Adrenal gland (tissue), 9 donors: ENCODE measurements at regions not wholly inside any gene's neighbourhood (a gene's known extent, or its start where the extent isn't known, plus 50 kb on each side); places are given as distances from the start of the nearest gene placed in this dataset.

Experiments used
- DNase-seq, 7 donors: peaks; one replicate each; pipeline ENCODE4 v3.0.0-alpha.2; 2019 to 2020
- H3K27ac ChIP-seq, 5 donors: fragments of 200-600 bp; sonication (generic) in 4 of 5; 1 replicate in 3 of 5; 2 replicates in 2 of 5; pipeline versions ENCODE4 v1.5.1 to v1.8.0; 2016 to 2020; ENCODE audit warnings: mild to moderate bottlenecking in 1 of 5
- H3K27me3 ChIP-seq: fragments of 200-600 bp; 2 replicates; pipeline ENCODE4 v1.8.0; 2021
- H3K36me3 ChIP-seq, 2 donors: fragments of 200-600 bp; replicated peaks in 1 of 2; 1 replicate in 1 of 2; 2 replicates in 1 of 2; pipeline versions ENCODE4 v1.5.1 to v1.8.0; 2018 to 2022
- H3K4me1 ChIP-seq, 2 donors: fragments of 200-600 bp; replicated peaks in 1 of 2; 1 replicate in 1 of 2; 2 replicates in 1 of 2; pipeline versions ENCODE4 v1.5.1 to v1.8.0; 2018 to 2021
- H3K4me3 ChIP-seq, 4 donors: fragments of 200-600 bp; sonication (generic) in 3 of 4; one replicate each; pipeline ENCODE4 v1.5.1; 2016 to 2018
- H3K9me3 ChIP-seq, 3 donors: fragments of 200-600 bp; sonication (generic) in 1 of 3; replicated peaks in 1 of 3; 1 replicate in 2 of 3; 2 replicates in 1 of 3; pipeline versions ENCODE4 v1.5.1 to v1.8.0; 2016 to 2021
- POLR2A ChIP-seq, 2 donors: fragments of 450-650 bp; IDR thresholded peaks; one replicate each; pipeline ENCODE4 v1.6.1; 2017; ENCODE audit warnings: antibody characterized with exemption in 2 of 2, mild to moderate bottlenecking in 2 of 2, moderate library complexity in 1 of 2
- WGBS, 4 donors: extraction: QIAGEN DNeasy Blood & Tissue Kit in 2 of 4; methylation state at CpG; one replicate each; pipeline versions ENCODE4 v1.1.5 to v1.1.7; 2013 to 2017; 5-methylcytosine and 5-hydroxymethylcytosine counted together
- intact Hi-C, 2 donors: fragments of 100-400 bp; cut with DNase I; formaldehyde crosslinking; loops; one replicate each; pipeline versions ENCODE4 v1.14.1 to v1.15.0; 2022 to 2023
- TF ChIP-seq, protein P1 (sequence below), 6 experiments: fragments of 450-650 bp in 4 of 6; fragments of 200-600 bp in 2 of 6; sonication (generic) in 1 of 6; IDR thresholded peaks; 1 replicate in 5 of 6; 2 replicates in 1 of 6; pipeline versions ENCODE4 v1.5.1 to v1.8.0; 2016 to 2021; ENCODE audit warnings: antibody characterized with exemption in 6 of 6, mild to moderate bottlenecking in 2 of 6, moderate library complexity in 1 of 6
- donor health status: healthy with polysubstance abuse.
- donor health status: Bipolar disorder and iron deficiency.
- donor health status: DM: yes; HTN: yes; CAD: no.
- donor health status: DM: no; HTN: no; CAD: no.
- donor health status: DM: no; HTN: no; CAD: no.

DNA sequence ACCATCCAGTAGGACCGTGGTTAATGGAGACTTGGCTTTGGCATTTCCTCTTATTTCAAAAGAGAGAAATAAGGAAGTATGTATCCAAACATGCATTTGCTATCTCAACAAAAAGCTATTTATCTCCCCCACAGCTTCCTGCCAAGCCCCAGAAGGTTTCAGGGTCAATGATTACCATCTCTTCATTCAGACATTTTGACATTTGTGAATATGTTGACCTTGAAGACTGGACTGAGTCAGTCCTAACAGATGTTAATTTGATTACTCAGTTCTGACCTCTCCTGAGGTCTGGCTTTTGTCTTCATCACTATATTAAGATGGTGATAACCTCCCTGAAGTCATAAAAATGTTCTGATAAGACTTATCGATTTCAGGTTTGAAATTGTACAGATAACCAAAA, 479.4 kb downstream of the AGTPBP1 start:
- intact Hi-C loops = no loop called here
- DNase-seq = peak in 3 of 7 donors; percentile 21 to 37 (median 28)
- no peak overlapping the region for H3K4me3 ChIP-seq
- H3K4me1 ChIP-seq = peaks cover 0 to 11% of the 10 kb centered on the region in 2 donors
- TF ChIP-seq, protein P1, sequence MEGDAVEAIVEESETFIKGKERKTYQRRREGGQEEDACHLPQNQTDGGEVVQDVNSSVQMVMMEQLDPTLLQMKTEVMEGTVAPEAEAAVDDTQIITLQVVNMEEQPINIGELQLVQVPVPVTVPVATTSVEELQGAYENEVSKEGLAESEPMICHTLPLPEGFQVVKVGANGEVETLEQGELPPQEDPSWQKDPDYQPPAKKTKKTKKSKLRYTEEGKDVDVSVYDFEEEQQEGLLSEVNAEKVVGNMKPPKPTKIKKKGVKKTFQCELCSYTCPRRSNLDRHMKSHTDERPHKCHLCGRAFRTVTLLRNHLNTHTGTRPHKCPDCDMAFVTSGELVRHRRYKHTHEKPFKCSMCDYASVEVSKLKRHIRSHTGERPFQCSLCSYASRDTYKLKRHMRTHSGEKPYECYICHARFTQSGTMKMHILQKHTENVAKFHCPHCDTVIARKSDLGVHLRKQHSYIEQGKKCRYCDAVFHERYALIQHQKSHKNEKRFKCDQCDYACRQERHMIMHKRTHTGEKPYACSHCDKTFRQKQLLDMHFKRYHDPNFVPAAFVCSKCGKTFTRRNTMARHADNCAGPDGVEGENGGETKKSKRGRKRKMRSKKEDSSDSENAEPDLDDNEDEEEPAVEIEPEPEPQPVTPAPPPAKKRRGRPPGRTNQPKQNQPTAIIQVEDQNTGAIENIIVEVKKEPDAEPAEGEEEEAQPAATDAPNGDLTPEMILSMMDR (IDR thresholded peaks at IDR 0.05) = no peak
- TF ChIP-seq POLR2A (IDR thresholded peaks at IDR 0.05) = no peak
- 2 to 7% (median 5%) methylated on average over 2 of the region's 2 CpGs for WGBS, 4 donors
- H3K27me3 ChIP-seq = peaks cover 4% of the 10 kb centered on the region
- H3K36me3 ChIP-seq = no peaks in the 10 kb centered on the region
- H3K27ac ChIP-seq = no peak overlapping the region
- H3K9me3 ChIP-seq = no peaks in the 10 kb centered on the region

DNA sequence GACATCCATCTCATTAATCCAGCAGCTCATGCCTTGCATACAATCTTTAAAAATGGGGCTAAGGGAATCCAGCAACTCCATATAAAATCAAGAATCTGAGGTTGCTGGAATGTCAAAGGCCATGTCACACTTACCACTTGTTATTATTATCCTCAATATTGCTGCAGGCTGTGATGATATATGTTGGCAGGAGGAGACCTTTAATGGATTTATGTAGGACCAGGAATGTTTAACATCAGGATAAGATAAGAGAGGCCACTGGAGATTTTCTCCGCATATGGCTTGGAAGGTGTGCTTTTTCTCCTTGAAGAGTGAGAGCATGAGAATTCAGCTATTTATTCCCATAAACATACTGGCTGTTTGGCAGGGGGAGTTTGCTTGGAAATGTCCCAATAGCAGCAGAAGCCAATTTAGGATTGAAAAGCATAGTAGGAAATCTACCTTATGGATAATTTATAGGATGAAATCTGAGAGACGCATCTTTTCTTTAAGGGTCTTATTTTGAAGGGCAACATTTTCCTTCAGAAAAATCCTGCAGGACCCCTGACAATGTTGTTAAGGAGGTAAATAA, 481.4 kb downstream of the AGTPBP1 start:
- intact Hi-C loops = no loop called here

GRCh38 chr9:85258823-85259370, 482.9 kb downstream of the AGTPBP1 start:
- H3K36me3 ChIP-seq = no peaks in the 10 kb centered on the region
- H3K9me3 ChIP-seq = no peaks in the 10 kb centered on the region
- intact Hi-C loops = loop anchor here (10.0 kb wide), 1 partner anchor 854 kb away; no protein-coding TSS in a partner anchor
- peaks cover 4% of the 10 kb centered on the region for H3K27me3 ChIP-seq
- TF ChIP-seq, protein P1 (IDR thresholded peaks at IDR 0.05) = peak; percentile 24 to 66 (median 60)
- TF ChIP-seq POLR2A (IDR thresholded peaks at IDR 0.05) = no peak
- H3K4me3 ChIP-seq = no peak overlapping the region
- no peak overlapping the region for H3K27ac ChIP-seq
- peak; percentile 55 to 82 (median 63) for DNase-seq
- H3K4me1 ChIP-seq = peaks cover 0 to 11% of the 10 kb centered on the region in 2 donors
- WGBS, 4 donors = 29 to 44% (median 33%) methylated on average over 9 to 10 of the region's 10 CpGs

More for the DNA sequence above, 481.4 kb downstream of the AGTPBP1 start:
- Histone ChIP-seq H3K27ac (no peak overlapping the region), H3K4me1 (peaks cover 0 to 11% of the 10 kb centered on the region in 2 donors), H3K4me3 (no peak overlapping the region), H3K27me3 (peaks cover 4% of the 10 kb centered on the region), H3K9me3 (no peaks in the 10 kb centered on the region), H3K36me3 (no peaks in the 10 kb centered on the region)
- no peak for DNase-seq
- TF ChIP-seq, protein P1 (IDR thresholded peaks at IDR 0.05) = no peak
- TF ChIP-seq POLR2A (IDR thresholded peaks at IDR 0.05) = no peak
- whole genome bisulfite sequencing, 4 donors = 80 to 93% (median 90%) methylated on average over 2 of the region's 2 CpGs

- Histone ChIP-seq H3K4me1 (peaks cover 0 to 11% of the 10 kb centered on the region in 2 donors), H3K27ac (no peak overlapping the region), H3K9me3 (no peaks in the 10 kb centered on the region), H3K36me3 (no peaks in the 10 kb centered on the region), H3K27me3 (peaks cover 4% of the 10 kb centered on the region), H3K4me3 (no peak overlapping the region)
- DNase-seq = no peak
- no peak for TF ChIP-seq POLR2A (IDR thresholded peaks at IDR 0.05)
- TF ChIP-seq, protein P1 (IDR thresholded peaks at IDR 0.05) = no peak
- intact Hi-C loops = loop anchor here (10.0 kb wide), 1 partner anchor 853 kb away; no protein-coding TSS in a partner anchor
- WGBS, 4 donors = 64 to 93% (median 78%) methylated on average over 2 to 7 of the region's 7 CpGs
Measured at GRCh38 chr9:85258236-85258635, 483.5 kb downstream of the AGTPBP1 start.
